NCI-H146 (cell line): ENCODE measurements at regions not wholly inside any gene's neighbourhood (a gene's known extent, or its start where the extent isn't known, plus 50 kb on each side); places are given as distances from the start of the nearest gene placed in this dataset.

Experiments
- DNase-seq: peaks from one replicate; lab custom pipeline; 2025; lab: John Stamatoyannopoulos, UW

- DNase-seq = no peak
These were observed 253.8 kb downstream of the TNS1 start for GRCh38 chr2:217749008-217749407.

GRCh38 chr2:217746808-217747207 lies 256.0 kb downstream of the TNS1 start:
- DNase-seq = no peak

- DNase-seq = no peak
These were observed 258.6 kb downstream of the TNS1 start for GRCh38 chr2:217743966-217744761.

- DNase-seq = no peak
These were observed 259.4 kb downstream of the TNS1 start for GRCh38 chr2:217743407-217743806.

- DNase-seq = no peak
These were observed 260.0 kb downstream of the TNS1 start for GRCh38 chr2:217742841-217743240.

- DNase-seq = no peak
These were observed 260.5 kb downstream of the TNS1 start for GRCh38 chr2:217742276-217742675.

GRCh38 chr2:217741381-217741955 lies 261.3 kb downstream of the TNS1 start:
- DNase-seq = no peak

- no peak for DNase-seq
These were observed 262.0 kb downstream of the TNS1 start for GRCh38 chr2:217740756-217741155.

- DNase-seq = no peak
These were observed 262.6 kb downstream of the TNS1 start for GRCh38 chr2:217740178-217740577.

GRCh38 chr2:217739741-217740140 lies 263.1 kb downstream of the TNS1 start:
- no peak for DNase-seq

- DNase-seq = no peak
These were observed 264.7 kb downstream of the TNS1 start for GRCh38 chr2:217738061-217738460.

- DNase-seq = no peak
These were observed 265.8 kb downstream of the TNS1 start for GRCh38 chr2:217736776-217737550.

- DNase-seq = no peak
These were observed 266.9 kb downstream of the TNS1 start for GRCh38 chr2:217735899-217736298.

GRCh38 chr2:217735034-217735433 lies 267.8 kb downstream of the TNS1 start:
- no peak for DNase-seq

- no peak for DNase-seq
These were observed 269.3 kb downstream of the TNS1 start for GRCh38 chr2:217733461-217733860.

- no peak for DNase-seq
These were observed 269.8 kb downstream of the TNS1 start for GRCh38 chr2:217732992-217733391.

GRCh38 chr2:217731805-217732204 lies 271.0 kb downstream of the TNS1 start:
- DNase-seq = no peak

GRCh38 chr2:217729421-217730053 lies 273.3 kb downstream of the TNS1 start:
- no peak for DNase-seq

GRCh38 chr2:217727801-217728200 lies 275.0 kb downstream of the TNS1 start:
- DNase-seq = no peak

- no peak for DNase-seq
These were observed 277.4 kb downstream of the TNS1 start for GRCh38 chr2:217725409-217725808.

- no peak for DNase-seq
These were observed 278.3 kb downstream of the TNS1 start for GRCh38 chr2:217724471-217724870.

- no peak for DNase-seq
These were observed 278.8 kb downstream of the TNS1 start for GRCh38 chr2:217723981-217724380.
